HL-60 (cell line): ENCODE measurements at regions not wholly inside any gene's neighbourhood (a gene's known extent, or its start where the extent isn't known, plus 50 kb on each side); places are given as distances from the start of the nearest gene placed in this dataset.

Source experiments
- CTCF ChIP-seq: IDR thresholded peaks from one replicate; pipeline ENCODE4 v1.5.1; 2011; ENCODE audit warnings: low read length, control low read depth, inconsistent platforms; ENCODE audit not compliant: insufficient read depth
- REST ChIP-seq: IDR thresholded peaks from 2 replicates; pipeline ENCODE4 v1.6.1; 2012; ENCODE audit warnings: low read depth; ENCODE audit not compliant: insufficient replicate concordance
- SPI1 ChIP-seq: IDR thresholded peaks from 2 replicates; pipeline ENCODE4 v1.6.1; 2012; ENCODE audit warnings: low read depth, mild to moderate bottlenecking, borderline replicate concordance

DNA sequence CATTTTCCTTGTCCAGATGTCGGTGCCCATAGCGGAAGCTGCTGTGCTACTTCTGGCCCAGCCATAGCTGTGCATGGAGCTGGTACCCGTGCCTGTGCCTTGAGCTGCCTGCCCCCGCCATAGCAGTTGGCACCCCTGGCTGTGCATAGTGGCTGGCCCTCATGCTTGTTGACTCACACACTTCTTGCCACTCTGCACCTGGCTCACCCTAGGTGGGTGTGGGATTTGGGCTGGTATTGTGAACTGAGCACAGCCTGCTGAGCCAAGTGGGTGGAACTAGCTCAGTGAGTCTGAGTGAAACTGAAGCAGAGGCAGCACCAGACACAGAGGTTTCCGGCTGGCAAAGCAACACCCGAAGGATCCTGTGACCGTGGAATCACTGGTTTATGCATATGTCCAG lies 689.5 kb upstream of the EYS start:
- TF ChIP-seq CTCF = no peak
- TF ChIP-seq REST = no peak
- no peak for TF ChIP-seq SPI1
